ENCODE measurements at regions not wholly inside any gene's neighbourhood (a gene's known extent, or its start where the extent isn't known, plus 50 kb on each side); places are given as distances from the start of the nearest gene placed in this dataset.

DNA sequence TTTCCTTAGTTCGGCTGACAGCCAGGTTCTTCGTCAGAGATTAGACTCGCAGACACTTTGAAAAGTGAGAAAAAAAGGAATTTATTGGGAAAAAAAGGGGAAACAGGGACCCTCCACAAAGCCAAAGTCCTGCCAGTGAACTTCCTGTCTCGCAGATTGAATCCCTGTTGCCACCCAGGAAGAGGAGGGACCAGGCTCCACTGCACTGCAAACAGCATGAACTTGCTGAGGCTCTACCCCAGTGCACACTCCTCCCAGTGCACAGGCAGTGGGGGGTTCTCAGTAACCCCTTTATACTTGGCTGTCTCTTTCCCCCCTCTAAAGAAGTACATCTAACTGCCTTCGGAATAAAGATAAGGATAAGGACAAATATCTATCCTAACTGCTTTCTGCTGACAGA lies 959.0 kb downstream of the GRIK2 start:
- no peak for TF ChIP-seq EP300 (IDR thresholded peaks at IDR 0.05; ENCODE audit: low read depth)
- TF ChIP-seq POLR2A (IDR thresholded peaks at IDR 0.05): no peak
- TF ChIP-seq POLR2AphosphoS5 (IDR thresholded peaks at IDR 0.05): no peak
